Ecto neural progenitor cell (in vitro differentiated cells): ENCODE measurements at regions not wholly inside any gene's neighbourhood (a gene's known extent, or its start where the extent isn't known, plus 50 kb on each side); places are given as distances from the start of the nearest gene placed in this dataset.
A peak's percentile ranks its signal among the peaks of the same experiment; 100 is the strongest.

ENCODE experiments used
- DNase-seq: peaks from one replicate; pipeline ENCODE4 v3.0.0-alpha.2; 2018; ENCODE audit warnings: low spot score

GRCh38 chr2:120567128-120567527, 168.5 kb upstream of the GLI2 start:
- no peak for DNase-seq

DNA sequence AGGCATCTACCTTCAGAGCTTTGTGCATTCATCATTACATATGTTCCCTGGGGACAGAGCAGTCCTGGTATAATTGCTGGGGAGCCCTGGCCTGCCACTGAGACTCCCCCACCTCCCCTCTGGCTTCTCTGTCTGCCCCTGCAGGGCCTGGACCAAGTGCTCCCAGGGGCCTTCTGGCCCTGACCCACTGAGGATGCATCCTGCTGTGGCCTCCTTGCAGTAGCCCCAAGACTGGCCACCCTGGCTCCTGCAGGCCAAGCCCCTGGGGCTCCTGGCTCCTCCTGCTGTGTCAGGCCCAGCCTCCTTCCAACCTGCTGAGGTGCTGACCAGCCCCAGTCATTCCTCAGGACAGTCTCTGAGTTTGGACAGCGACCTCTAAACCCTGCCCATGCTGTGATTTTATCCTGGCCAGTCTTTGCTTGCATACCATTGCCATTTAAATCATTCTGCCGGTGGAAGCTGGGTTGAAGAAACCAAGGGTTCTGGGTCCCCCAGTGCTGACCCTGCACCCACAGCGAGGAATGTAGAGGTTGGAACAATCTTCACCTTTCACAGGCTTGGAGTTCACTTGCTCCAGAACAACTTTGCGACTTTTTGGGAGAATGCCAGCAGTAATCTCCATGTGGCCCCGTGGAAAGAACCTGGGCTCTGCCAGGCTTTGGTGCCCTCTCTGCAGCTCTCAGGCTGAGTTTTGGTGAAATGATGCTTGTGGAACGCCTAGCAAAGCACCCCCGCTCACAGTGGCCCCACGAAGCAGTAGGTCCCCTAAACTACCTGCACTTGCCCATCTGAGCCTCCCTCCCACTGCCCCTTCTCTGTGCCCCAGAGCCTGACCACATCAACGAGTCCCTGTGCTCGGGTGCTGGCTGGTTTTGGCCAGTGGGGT, 167.3 kb upstream of the GLI2 start:
- no peak for DNase-seq

DNA sequence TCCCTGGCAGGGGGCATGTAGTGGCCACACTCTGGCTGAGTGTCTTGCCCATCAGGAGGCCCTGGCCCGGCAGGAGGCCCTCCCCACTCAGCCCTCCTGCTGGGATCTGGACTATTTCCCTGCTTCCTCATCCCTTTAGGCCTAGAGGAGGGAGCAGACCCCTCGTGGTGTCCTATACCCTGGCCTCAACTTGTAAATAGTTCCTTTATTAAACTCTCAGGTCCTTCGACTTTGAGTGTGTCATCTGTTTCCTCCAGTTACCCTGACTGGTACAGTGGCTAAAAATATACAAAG, 166.7 kb upstream of the GLI2 start:
- no peak for DNase-seq

DNA sequence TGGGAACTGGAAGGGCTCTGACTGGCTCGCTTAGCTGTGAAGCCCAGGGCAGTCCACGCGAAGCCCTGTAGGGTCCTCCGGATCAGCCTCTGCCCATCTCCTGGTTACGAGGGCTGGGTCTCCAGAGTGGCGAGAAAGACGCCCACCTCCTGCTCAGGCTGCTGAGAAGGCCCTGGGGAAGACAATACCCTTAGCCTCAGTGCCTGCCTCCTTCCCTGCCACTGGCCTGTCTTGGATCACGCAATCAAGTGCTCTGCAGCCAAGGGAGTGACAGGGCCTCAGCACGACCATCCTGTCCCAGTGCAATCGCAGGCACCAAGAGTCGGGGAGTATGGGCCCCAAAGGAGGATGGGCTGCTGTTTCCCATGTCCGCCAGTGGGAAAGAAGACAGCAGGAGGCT, 165.7 kb upstream of the GLI2 start:
- DNase-seq, result no peak

- no peak for DNase-seq
These were observed 165.1 kb upstream of the GLI2 start for GRCh38 chr2:120570546-120570945.

GRCh38 chr2:120571015-120571728, 164.5 kb upstream of the GLI2 start:
- no peak for DNase-seq

DNA sequence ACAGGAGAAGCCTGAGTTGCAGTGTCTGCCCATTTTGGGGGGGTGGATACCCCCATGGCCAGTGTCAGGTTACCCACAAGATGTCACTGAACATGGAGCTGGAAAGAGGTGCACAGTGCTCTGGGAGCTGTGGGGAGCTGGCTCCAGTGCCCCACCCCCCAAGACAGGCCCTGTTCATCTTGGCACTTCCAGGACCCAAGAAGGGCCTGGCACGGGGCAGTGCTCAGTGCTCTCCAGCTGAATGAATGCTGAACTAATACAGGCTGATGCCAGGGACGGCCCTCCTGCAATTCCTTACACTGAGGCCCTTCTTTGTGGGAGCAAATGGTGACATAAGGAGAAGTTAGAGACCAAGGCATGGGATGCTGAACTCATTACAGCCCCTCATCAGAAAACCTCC, 163.4 kb upstream of the GLI2 start:
- no peak for DNase-seq

DNA sequence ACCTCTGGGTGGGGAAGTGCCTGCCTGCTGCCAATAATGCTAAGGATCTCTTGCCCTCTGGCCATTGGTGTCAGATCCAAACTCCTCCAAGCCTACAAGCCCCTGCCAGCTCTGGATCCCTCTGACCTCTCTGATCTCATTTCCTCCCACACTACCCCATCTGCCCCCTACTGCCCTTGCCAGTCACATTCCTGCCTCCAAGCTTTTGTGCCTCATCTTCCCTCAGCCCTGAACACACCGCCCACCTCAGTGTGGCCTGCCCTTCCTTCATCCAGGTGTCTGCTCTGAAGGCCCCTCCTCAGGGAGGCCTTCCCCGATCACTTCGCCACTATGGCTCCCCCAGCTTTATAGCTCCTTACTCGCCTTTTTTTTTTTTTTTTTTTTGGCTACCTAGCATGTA, 161.0 kb upstream of the GLI2 start:
- no peak for DNase-seq

DNA sequence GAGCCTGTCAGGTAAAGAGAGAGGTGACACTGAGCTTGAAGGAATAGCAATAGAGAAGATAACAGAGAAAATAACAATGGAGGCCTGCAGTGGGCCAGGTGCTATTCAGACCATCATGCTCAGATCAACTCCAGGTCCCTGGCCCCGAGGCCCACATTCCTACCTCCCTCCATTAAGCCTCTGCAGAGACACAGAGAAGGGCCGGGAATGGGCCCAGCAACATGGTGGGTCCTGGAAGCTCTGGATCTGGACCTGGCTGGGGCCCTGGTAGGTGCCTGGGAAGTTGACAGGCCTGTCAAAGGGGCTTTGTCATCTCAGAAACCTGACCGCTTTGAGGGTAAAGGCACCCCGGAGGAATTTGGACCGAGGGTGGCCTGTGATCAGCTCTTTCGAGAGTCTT, 159.7 kb upstream of the GLI2 start:
- no peak for DNase-seq

- no peak for DNase-seq
These were observed 158.9 kb upstream of the GLI2 start for GRCh38 chr2:120576509-120577474.

- DNase-seq, result no peak
These were observed 157.9 kb upstream of the GLI2 start for GRCh38 chr2:120577721-120578295.

DNA sequence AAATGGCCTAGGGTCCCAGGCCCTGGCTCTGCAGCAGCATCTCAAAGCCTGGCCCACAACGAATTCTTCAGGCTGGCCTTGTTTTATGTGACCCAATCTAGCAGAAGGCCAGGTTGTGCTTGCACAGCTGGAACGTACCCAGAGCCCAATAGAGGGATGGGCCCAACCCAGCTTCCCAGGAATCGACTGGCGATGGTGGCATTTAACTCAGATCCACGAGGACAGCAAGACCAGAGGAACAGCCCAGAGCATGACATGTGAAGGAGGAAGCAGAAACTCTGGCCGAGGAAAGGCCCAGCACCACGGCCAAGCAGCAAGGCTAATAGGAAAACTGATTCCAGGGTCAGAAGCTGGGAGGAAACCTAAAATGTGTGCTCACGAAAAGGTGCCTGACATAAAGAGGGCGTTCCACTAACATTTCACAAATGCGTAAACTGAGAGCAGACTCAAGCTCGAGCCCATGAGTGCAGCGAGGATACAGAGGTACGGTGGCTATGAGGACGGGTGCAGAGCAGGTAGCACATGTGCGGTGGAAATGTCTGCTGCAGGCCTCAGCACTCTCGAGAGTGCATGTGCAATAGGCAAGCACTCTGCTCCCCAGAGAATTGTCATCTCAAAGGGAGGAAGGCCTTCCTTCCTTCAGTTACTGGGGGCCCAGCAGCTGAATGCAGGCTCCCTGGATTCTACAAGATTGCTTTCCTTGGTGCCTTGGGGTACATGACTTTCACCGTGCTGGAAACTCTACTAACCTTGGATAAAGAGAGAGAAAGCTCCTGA, 156.9 kb upstream of the GLI2 start:
- no peak for DNase-seq

DNA sequence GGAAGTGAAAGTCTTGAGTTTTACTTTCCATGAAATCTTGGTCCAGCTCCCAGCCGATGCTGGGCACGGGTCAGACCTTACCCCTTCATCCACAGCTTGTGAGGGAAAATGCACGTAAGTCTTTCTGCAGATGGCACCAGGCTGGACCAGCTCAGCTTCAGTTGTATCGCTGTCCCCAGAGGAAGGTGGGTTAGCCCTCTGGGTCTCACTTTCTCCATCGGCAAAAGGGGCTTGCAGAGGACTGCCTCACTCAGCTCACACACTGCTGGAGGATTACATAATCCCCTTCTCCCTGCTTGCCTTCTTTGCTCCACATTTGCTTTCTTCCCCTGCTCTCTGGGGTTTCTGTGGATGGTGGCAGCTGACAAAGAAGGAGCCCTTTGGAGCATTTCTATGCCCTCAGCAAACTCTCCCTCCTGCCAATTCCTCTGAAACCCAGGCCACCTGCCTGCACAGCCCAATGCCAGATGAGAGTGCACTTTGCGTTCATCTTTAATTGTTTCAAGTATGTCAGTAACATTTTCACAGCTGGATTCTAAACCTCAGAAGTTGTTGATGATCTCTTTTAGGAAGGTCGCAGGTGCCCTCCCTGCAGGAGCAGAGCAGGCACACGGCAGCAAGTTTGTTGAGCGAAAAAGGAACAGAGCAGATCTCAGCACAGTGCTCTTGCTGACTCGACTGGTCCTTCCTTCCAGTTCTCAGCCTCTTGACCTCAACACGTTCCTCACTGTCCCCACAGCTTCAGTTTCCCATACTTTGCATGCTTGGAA, 155.6 kb upstream of the GLI2 start:
- no peak for DNase-seq

GRCh38 chr2:120580709-120581108, 155.0 kb upstream of the GLI2 start:
- DNase-seq, result no peak

GRCh38 chr2:120583121-120583520, 152.5 kb upstream of the GLI2 start:
- no peak for DNase-seq

- no peak for DNase-seq
These were observed 151.7 kb upstream of the GLI2 start for GRCh38 chr2:120583851-120584570.

- DNase-seq, result peak; percentile 72
These were observed 149.0 kb upstream of the GLI2 start for GRCh38 chr2:120586507-120587278.

- peak; percentile 75 for DNase-seq
These were observed 148.2 kb upstream of the GLI2 start for GRCh38 chr2:120587279-120587996.

DNA sequence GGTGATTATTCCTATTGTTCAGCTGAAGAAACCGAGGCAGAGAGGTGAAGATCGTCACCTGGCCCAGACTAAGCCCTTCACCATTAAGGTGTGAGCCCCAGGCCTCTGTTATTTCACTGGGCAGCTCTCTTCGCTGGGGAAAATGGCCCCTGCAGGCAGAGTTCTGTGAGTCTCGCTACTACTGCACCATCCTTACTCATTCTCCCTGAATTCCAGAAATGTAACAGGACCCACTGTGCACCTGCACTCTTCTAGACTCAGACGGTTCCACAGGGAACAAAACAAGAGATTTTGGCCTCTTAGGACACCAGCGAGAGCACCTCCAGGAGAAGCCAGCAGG, 147.7 kb upstream of the GLI2 start:
- no peak for DNase-seq
